Prostate gland (tissue), 2 donors: ENCODE measurements at regions not wholly inside any gene's neighbourhood (a gene's known extent, or its start where the extent isn't known, plus 50 kb on each side); places are given as distances from the start of the nearest gene placed in this dataset.

Source experiments
- DNase-seq: peaks from one replicate; pipeline ENCODE4 v3.0.0-alpha.2; 2019; ENCODE audit warnings: low spot score
- H3K27ac ChIP-seq, 2 donors: fragments of 200-600 bp; sonication (generic); 2 replicates each; pipeline ENCODE4 v1.5.1; 2017 to 2019
- H3K27me3 ChIP-seq: fragments of 200-600 bp; sonication (generic); replicated peaks from 2 replicates; pipeline ENCODE4 v1.5.1; 2019; ENCODE audit not compliant: insufficient read depth
- H3K36me3 ChIP-seq, 2 donors: fragments of 200-600 bp; sonication (generic); 1 replicate in 1 of 2; 2 replicates in 1 of 2; pipeline versions ENCODE4 v1.5.1 to v1.8.1; 2017 to 2019
- H3K4me1 ChIP-seq: fragments of 200-600 bp; sonication (generic); replicated peaks from 2 replicates; pipeline ENCODE4 v1.5.1; 2019
- H3K4me3 ChIP-seq, 2 donors: fragments of 200-600 bp; sonication (generic); 2 replicates each; pipeline ENCODE4 v1.5.1; 2017 to 2019
- H3K9me3 ChIP-seq: fragments of 200-600 bp; sonication (generic); 2 replicates; pipeline ENCODE4 v1.5.1; 2017
- CTCF ChIP-seq, 4 experiments: fragments of 200-600 bp in 2 of 4; fragments of 450-650 bp in 2 of 4; sonication (generic) in 2 of 4; IDR thresholded peaks; 1 replicate in 3 of 4; 2 replicates in 1 of 4; pipeline ENCODE4 v1.5.1; 2016 to 2019; ENCODE audit warnings: antibody characterized with exemption in 4 of 4, mild to moderate bottlenecking in 2 of 4, moderate library complexity in 2 of 4
- POLR2A ChIP-seq: fragments of 450-650 bp; IDR thresholded peaks from one replicate; pipeline ENCODE4 v1.6.1; 2016; ENCODE audit warnings: antibody characterized with exemption, mild to moderate bottlenecking
- POLR2AphosphoS5 ChIP-seq: sonication (generic); formaldehyde crosslinking; IDR thresholded peaks from one replicate; pipeline ENCODE4 v1.6.1; 2017; ENCODE audit warnings: antibody characterized with exemption
- whole genome bisulfite sequencing: methylation state at CpG from one replicate; pipeline ENCODE4 v1.1.5; 2018; 5-methylcytosine and 5-hydroxymethylcytosine counted together
- intact Hi-C: fragments of 100-400 bp; cut with DNase I; formaldehyde crosslinking; loops from one replicate; pipeline ENCODE4 v1.14.2; 2022

- no peak for DNase-seq
- 51% methylated on average over 3 of the region's 3 CpGs for WGBS
- H3K36me3 ChIP-seq, result no peaks in the 10 kb centered on the region
- no peaks in the 10 kb centered on the region for H3K27me3 ChIP-seq
- H3K9me3 ChIP-seq, result no peaks in the 10 kb centered on the region
- intact Hi-C loops, result no loop called here
- H3K27ac ChIP-seq, result no peak overlapping the region
- H3K4me1 ChIP-seq, result no peaks in the 10 kb centered on the region
- no peak for TF ChIP-seq POLR2AphosphoS5
- no peak overlapping the region for H3K4me3 ChIP-seq
These were observed 578.1 kb downstream of the CSNK1G3 start for GRCh38 chr5:124090115-124090514.

GRCh38 chr5:124089578-124089977, 577.6 kb downstream of the CSNK1G3 start:
- H3K36me3 ChIP-seq, result no peaks in the 10 kb centered on the region
- WGBS, result 35% methylated on average over 2 of the region's 2 CpGs
- no peaks in the 10 kb centered on the region for H3K9me3 ChIP-seq
- intact Hi-C loops, result no loop called here
- H3K27me3 ChIP-seq, result no peaks in the 10 kb centered on the region
- H3K4me3 ChIP-seq, result no peak overlapping the region
- H3K27ac ChIP-seq, result no peak overlapping the region
- no peaks in the 10 kb centered on the region for H3K4me1 ChIP-seq
- no peak for TF ChIP-seq CTCF (IDR thresholded peaks at IDR 0.05)
- no peak for TF ChIP-seq POLR2A
- no peak for TF ChIP-seq POLR2AphosphoS5
- DNase-seq, result no peak

- no peaks in the 10 kb centered on the region for H3K4me1 ChIP-seq
- WGBS, result 60% methylated on average over 5 of the region's 5 CpGs
- no peak overlapping the region for H3K27ac ChIP-seq
- no peaks in the 10 kb centered on the region for H3K36me3 ChIP-seq
- no peak for DNase-seq
- no peaks in the 10 kb centered on the region for H3K9me3 ChIP-seq
- no peaks in the 10 kb centered on the region for H3K27me3 ChIP-seq
- intact Hi-C loops, result no loop called here
- no peak overlapping the region for H3K4me3 ChIP-seq
- no peak for TF ChIP-seq CTCF (IDR thresholded peaks at IDR 0.05)
- no peak for TF ChIP-seq POLR2AphosphoS5
- no peak for TF ChIP-seq POLR2A
These were observed 576.5 kb downstream of the CSNK1G3 start for GRCh38 chr5:124088289-124089032.

- H3K4me3 ChIP-seq, result no peak overlapping the region
- H3K4me1 ChIP-seq, result no peaks in the 10 kb centered on the region
- TF ChIP-seq CTCF (IDR thresholded peaks at IDR 0.05) (no peak), POLR2AphosphoS5 (no peak), POLR2A (no peak)
- H3K9me3 ChIP-seq, result no peaks in the 10 kb centered on the region
- no peaks in the 10 kb centered on the region for H3K27me3 ChIP-seq
- no peaks in the 10 kb centered on the region for H3K36me3 ChIP-seq
- DNase-seq, result no peak
- WGBS, result 78% methylated on average over 2 of the region's 2 CpGs
- H3K27ac ChIP-seq, result no peak overlapping the region
- intact Hi-C loops, result no loop called here
These were observed 575.8 kb downstream of the CSNK1G3 start for GRCh38 chr5:124087752-124088151.

- intact Hi-C loops, result no loop called here
- TF ChIP-seq CTCF (IDR thresholded peaks at IDR 0.05), result no peak
- TF ChIP-seq POLR2AphosphoS5, result no peak
- no peak for TF ChIP-seq POLR2A
- no peaks in the 10 kb centered on the region for H3K27me3 ChIP-seq
- DNase-seq, result no peak
- no peak overlapping the region for H3K27ac ChIP-seq
- no peaks in the 10 kb centered on the region for H3K4me1 ChIP-seq
- H3K36me3 ChIP-seq, result no peaks in the 10 kb centered on the region
- no peak overlapping the region for H3K4me3 ChIP-seq
- H3K9me3 ChIP-seq, result no peaks in the 10 kb centered on the region
These were observed 568.3 kb downstream of the CSNK1G3 start for GRCh38 chr5:124080256-124080655.
